ENCODE measurements at regions not wholly inside any gene's neighbourhood (a gene's known extent, or its start where the extent isn't known, plus 50 kb on each side); places are given as distances from the start of the nearest gene placed in this dataset.

DNA sequence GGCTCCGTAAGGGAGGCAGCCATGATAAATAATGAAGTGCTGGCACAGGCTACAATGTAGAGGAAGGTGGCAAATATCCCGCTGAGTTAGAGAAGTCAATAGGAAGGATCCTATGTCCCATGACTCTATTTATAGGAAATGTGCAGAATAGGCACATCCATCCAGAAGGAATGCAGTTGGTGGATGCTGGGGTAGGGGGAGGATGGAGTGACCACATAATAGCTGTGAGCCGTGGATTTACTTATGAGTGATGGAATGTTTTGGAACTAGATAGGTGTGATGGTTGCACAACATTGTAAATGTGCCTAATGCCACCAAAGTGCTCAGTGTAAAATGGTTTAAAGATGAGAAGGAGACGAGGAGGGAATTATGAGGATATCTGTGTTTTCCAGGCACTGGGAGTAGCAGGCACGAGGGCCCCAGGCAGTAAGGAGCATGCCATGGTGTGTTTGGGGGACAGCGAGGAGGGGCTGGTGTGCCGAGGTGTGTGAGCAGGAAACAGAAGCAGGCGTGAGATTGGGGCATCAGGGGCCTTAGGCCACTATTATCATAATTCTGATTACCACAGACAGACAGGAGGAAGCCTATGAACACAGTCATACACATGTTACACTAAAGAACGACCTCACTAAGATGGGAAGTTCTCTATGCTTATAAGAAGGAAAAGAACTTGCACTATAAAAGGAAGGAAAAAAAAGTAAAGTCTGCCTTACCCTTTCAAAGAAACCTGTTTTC is 837.3 kb upstream of the TMEM132C start:
- Histone ChIP-seq H3K9ac (ENCODE audit: low read length) (no peak overlapping the region), H3K27ac (ENCODE audit: low read length in 2 of 2) (no peak overlapping the region), H3K79me2 (ENCODE audit: control insufficient read depth, insufficient read depth, low read length) (no peaks in the 10 kb centered on the region), H2AFZ (ENCODE audit: insufficient read depth, low read depth, low read length, poor library complexity, severe bottlenecking) (no peak overlapping the region), H3K4me2 (replicated peaks; ENCODE audit: low read depth, low read length, poor library complexity, severe bottlenecking) (no peak overlapping the region), H3K4me3 (ENCODE audit: control extremely low read depth in 1 of 5, extremely low read depth in 1 of 5, insufficient read depth in 1 of 5, low read depth in 2 of 5, low read length in 4 of 5) (no peak overlapping the region), H3K27me3 (replicated peaks in 1 of 4; ENCODE audit: control extremely low read depth in 1 of 4, control insufficient read depth in 3 of 4, insufficient read depth in 4 of 4, low read length in 3 of 4) (no peaks in the 10 kb centered on the region), H4K20me1 (ENCODE audit: control insufficient read depth, insufficient read depth, low read length, poor library complexity, severe bottlenecking) (no peaks in the 10 kb centered on the region), H3K36me3 (replicated peaks in 1 of 2; ENCODE audit: control extremely low read depth in 1 of 2, control insufficient read depth in 1 of 2, extremely low read depth in 1 of 2, insufficient read depth in 2 of 2, low read length in 1 of 2) (no peaks in the 10 kb centered on the region), H3K9me3 (ENCODE audit: control extremely low read depth in 1 of 3, control insufficient read depth in 2 of 3, insufficient read depth in 1 of 3, low read length in 2 of 3) (peaks cover 0 to 33% (median 0%) of the 10 kb centered on the region in 3 donors), H3K4me1 (ENCODE audit: control insufficient read depth in 2 of 2, insufficient read depth in 2 of 2, low read length in 2 of 2) (no peaks in the 10 kb centered on the region)
- no peak overlapping the region for H3K27ac Mint-ChIP-seq
- no peak for ATAC-seq (ENCODE audit: low read depth)
- no peak for TF ChIP-seq EZH2 (IDR thresholded peaks at IDR 0.05; ENCODE audit: borderline replicate concordance, insufficient read depth, low read depth, low read length, poor library complexity, severe bottlenecking)
- TF ChIP-seq, protein P1, sequence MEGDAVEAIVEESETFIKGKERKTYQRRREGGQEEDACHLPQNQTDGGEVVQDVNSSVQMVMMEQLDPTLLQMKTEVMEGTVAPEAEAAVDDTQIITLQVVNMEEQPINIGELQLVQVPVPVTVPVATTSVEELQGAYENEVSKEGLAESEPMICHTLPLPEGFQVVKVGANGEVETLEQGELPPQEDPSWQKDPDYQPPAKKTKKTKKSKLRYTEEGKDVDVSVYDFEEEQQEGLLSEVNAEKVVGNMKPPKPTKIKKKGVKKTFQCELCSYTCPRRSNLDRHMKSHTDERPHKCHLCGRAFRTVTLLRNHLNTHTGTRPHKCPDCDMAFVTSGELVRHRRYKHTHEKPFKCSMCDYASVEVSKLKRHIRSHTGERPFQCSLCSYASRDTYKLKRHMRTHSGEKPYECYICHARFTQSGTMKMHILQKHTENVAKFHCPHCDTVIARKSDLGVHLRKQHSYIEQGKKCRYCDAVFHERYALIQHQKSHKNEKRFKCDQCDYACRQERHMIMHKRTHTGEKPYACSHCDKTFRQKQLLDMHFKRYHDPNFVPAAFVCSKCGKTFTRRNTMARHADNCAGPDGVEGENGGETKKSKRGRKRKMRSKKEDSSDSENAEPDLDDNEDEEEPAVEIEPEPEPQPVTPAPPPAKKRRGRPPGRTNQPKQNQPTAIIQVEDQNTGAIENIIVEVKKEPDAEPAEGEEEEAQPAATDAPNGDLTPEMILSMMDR (IDR thresholded peaks at IDR 0.05): no peak
- WGBS (ENCODE audit: insufficient coverage): 50% methylated on average over 4 of the region's 9 CpGs
- ChIA-PET CTCF (no interaction called here), POLR2A (no interaction called here)
- H3K4me1 Mint-ChIP-seq: no peaks in the 10 kb centered on the region
- DNase-seq: no peak
- no peak overlapping the region for H3K4me3 Mint-ChIP-seq
- no peaks in the 10 kb centered on the region for H3K27me3 Mint-ChIP-seq
- intact Hi-C loops (cut with micrococcal nuclease): no loop called here
- no peaks in the 10 kb centered on the region for H3K9me3 Mint-ChIP-seq (ENCODE audit: insufficient read depth)

DNA sequence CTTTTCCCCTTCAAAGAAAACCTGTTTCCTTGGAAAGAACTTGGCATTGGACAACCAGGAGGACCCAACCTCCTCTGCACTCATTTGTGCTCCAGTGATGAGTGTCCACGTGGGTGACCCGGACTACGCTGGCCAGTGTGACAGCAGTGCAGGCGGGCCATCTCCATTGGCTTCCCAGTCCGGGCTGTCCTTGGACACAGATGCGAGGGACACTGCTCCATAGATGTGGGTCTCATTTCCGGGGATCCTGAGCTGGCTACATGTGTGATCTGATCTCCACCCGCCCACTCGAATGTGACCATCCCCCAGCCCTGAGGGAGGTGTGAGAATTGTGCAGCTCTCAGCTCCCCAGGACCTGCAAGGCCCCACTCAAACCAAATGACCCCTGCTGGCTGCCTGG is 836.6 kb upstream of the TMEM132C start:
- H2AFZ ChIP-seq (ENCODE audit: insufficient read depth, low read depth, low read length, poor library complexity, severe bottlenecking): no peak overlapping the region
- H3K9me3 ChIP-seq (ENCODE audit: control extremely low read depth in 1 of 3, control insufficient read depth in 2 of 3, insufficient read depth in 1 of 3, low read length in 2 of 3): peaks cover 0 to 33% (median 0%) of the 10 kb centered on the region in 3 donors
- DNase-seq: no peak
- CTCF ChIA-PET: no interaction called here
- no peaks in the 10 kb centered on the region for H3K36me3 ChIP-seq (replicated peaks in 1 of 2; ENCODE audit: control extremely low read depth in 1 of 2, control insufficient read depth in 1 of 2, extremely low read depth in 1 of 2, insufficient read depth in 2 of 2, low read length in 1 of 2)
- H3K9ac ChIP-seq (ENCODE audit: low read length): no peak overlapping the region
- no peaks in the 10 kb centered on the region for H3K27me3 Mint-ChIP-seq
- no peaks in the 10 kb centered on the region for H3K27me3 ChIP-seq (replicated peaks in 1 of 4; ENCODE audit: control extremely low read depth in 1 of 4, control insufficient read depth in 3 of 4, insufficient read depth in 4 of 4, low read length in 3 of 4)
- 90% methylated on average over 9 of the region's 9 CpGs for WGBS (ENCODE audit: insufficient coverage)
- H3K4me3 Mint-ChIP-seq: no peak overlapping the region
- H3K9me3 Mint-ChIP-seq (ENCODE audit: insufficient read depth): peaks cover under 1% of the 10 kb centered on the region
- H3K27ac Mint-ChIP-seq: no peak overlapping the region
- no peaks in the 10 kb centered on the region for H3K79me2 ChIP-seq (ENCODE audit: control insufficient read depth, insufficient read depth, low read length)
- no peaks in the 10 kb centered on the region for H4K20me1 ChIP-seq (ENCODE audit: control insufficient read depth, insufficient read depth, low read length, poor library complexity, severe bottlenecking)
- no peak for ATAC-seq (ENCODE audit: low read depth)
- no peaks in the 10 kb centered on the region for H3K4me1 ChIP-seq (ENCODE audit: control insufficient read depth in 2 of 2, insufficient read depth in 2 of 2, low read length in 2 of 2)
- no peak overlapping the region for H3K4me2 ChIP-seq (replicated peaks; ENCODE audit: low read depth, low read length, poor library complexity, severe bottlenecking)
- POLR2A ChIA-PET: no interaction called here
- H3K4me3 ChIP-seq (ENCODE audit: control extremely low read depth in 1 of 5, extremely low read depth in 1 of 5, insufficient read depth in 1 of 5, low read depth in 2 of 5, low read length in 4 of 5): no peak overlapping the region
- H3K4me1 Mint-ChIP-seq: no peaks in the 10 kb centered on the region
- H3K27ac ChIP-seq (ENCODE audit: low read length in 2 of 2): no peak overlapping the region
- TF ChIP-seq EZH2 (IDR thresholded peaks at IDR 0.05; ENCODE audit: borderline replicate concordance, insufficient read depth, low read depth, low read length, poor library complexity, severe bottlenecking): no peak
- TF ChIP-seq, protein P1 (IDR thresholded peaks at IDR 0.05): no peak
- intact Hi-C loops (cut with micrococcal nuclease): no loop called here

Measured in B cell (primary cell).